HS-5 (cell line): ENCODE measurements at regions not wholly inside any gene's neighbourhood (a gene's known extent, or its start where the extent isn't known, plus 50 kb on each side); places are given as distances from the start of the nearest gene placed in this dataset.

Experiments
- DNase-seq: peaks from one replicate; pipeline ENCODE4 v3.0.0-alpha.2; 2012; ENCODE audit warnings: low read depth

DNA sequence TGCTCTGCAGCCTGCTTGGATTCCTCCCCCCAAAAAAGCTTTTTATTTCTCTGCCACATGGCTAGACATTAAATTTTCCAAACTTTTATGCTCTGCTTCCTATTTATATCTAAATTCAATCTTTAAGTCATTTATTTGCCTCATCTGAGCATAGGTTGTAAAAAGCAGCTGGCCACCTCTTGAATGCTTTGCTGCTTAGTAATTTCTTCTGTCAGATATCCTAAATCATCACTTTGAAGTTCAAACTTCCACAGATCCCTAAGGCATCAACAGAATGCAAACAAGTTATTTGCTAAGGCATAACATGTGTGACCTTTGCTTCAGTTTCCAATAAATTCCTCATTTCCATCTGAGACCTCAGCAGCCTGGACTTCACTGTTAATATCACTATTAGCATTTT lies 209.6 kb downstream of the FSCB start:
- DNase-seq = no peak

DNA sequence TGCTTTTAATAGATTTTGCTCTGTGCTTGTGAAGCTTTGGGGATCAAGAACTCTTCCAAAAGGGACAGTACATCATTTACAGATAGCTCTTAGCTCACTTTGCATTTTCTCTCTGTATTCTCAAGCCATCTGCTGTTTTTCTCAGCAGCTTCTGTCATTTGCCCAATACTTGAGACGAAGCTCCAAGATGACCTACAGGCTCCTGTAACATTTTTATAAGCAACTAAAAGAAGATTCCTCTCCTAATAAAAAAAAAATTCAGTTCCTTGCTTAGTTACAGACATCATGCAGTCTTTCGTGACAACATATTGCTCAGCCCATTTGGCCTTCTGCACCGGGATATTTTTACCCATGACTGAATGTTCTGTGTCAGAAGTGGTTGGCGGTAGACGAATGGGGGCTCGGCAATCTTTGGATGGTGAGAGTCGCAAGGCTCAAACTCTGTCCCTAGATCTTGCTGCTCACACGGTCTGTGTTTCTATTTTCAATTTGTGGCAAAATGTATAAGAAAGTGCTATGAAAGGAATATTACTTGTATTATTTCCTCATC lies 215.6 kb downstream of the FSCB start:
- DNase-seq = no peak

DNA sequence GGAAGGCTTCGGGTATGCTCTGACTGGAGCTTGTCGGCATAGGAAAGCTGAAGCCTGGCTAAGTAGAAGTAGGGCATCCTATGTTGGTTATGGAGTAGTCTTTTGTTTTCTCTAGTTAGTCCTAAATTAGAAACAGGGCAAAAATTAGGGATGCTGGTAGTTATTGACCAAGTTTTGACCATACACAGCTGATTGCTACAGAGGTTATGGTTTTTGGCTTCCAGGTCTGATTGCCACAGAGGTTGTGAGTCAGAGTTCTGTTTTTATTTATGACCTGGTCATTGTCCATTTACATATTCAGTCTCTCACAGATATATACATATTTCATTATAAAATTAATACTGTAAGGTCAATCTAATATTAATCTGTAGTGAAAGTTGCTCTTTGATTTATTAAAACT lies 219.2 kb downstream of the FSCB start:
- peak; percentile 9 for DNase-seq

DNA sequence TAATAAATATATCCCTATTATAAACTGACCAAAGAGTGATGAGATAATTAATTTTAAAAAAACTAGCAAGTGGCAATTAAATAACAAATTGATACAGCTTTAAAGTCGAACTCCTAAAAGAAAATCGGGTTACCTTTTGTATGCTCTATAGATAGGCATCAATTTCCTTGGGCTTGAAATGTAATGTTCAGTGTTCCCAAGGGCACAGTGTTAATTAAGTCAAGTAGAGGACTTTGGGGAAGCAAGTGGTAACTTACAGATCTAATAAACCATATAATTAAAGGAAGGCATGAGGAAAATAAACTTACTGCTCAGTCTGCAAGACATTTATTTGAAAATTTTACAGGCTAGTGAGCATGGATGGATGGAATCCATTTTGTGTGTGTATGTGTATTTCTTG lies 220.9 kb downstream of the FSCB start:
- DNase-seq = no peak

DNA sequence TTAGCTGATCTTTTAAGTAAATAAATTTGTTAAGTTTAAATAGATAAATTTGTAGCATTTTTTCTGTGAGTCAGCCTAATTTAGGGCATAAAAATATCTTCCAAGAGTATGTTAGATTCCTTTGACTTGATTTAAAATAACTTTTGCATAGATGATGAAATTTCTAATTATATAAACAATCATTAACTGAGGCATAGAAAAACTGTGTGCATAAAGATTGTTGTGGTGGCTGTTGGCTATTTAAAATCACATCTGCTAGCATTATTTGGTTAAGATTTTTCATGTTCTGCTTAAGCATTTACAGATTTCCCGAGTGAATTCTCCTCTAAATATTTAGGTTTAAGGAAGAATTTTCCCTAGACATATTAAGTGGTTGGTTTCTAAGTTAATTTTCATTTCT lies 223.2 kb downstream of the FSCB start:
- DNase-seq = no peak

DNA sequence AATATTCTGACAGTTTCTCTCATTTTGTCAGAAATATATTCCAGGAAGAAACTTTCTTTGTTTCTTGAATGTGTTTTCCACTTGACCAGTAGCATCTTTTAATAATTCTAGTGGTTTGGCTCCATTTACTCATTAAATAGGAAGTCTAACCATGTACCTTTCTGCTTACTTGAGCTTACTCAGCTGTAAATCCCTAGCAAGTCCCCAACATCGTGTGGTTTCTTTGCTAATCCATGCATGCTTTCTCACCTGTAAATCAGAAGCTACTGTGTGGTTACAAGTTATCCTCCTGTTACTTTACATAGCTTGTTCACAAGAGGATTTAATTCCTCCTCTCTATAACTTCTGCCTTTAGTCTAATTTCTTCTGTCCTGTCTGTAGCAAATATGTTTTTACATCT lies 227.7 kb downstream of the FSCB start:
- DNase-seq = no peak

DNA sequence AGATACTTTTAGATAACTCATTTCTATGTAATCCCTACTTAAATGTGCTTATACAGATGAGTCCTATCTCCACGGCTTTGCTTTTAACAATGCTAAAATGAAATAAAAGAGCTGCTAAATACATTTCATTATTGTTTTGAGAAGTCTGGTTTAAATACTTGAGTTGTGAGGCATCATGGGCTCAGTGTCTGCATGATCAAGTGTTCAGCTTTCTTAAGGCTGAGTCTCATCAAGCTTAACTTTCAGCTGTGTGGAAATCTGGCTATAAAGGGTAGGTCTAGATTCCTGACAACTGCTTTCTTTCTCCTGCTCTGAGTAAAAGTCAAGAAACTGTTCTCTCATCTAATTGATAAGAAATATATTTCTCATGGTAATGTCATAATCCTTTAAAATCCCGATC lies 235.4 kb downstream of the FSCB start:
- no peak for DNase-seq

DNA sequence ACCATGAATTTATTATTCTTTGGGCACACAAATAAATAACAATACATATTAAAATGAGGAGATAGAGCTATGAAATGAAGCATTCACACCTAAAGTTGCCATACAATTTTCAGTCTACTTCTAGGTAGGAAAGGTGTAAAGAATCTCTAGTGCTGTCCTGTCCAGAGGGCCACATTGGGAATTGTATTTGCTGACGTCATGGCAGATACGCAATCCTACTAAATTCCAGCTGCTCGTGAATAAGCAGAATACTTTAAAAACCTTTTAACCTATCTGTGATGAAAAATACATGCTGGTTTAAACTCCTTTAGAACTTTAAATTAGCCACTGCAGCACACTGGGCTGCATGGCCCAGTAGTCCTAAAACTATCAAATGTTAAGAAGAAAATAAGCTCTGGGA lies 236.1 kb downstream of the FSCB start:
- no peak for DNase-seq

DNA sequence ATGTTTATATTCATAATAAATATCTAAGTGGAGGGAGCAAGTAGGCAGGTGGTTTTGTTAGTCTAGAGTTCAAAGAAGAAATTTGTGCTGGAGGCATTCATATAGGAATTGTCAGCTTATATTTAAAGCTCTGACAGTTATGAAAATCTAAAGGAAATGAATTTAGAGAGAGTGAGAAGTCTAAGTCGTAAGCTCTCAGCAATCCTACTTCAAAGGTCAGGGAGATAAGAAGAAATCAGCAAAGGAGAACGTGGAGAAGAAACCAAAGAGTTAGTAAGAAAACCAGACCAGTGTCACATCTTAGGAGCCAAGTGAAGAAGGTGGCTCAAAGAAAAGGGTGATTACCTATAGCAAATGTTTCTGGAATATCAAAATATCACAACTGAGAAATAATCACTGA lies 241.8 kb downstream of the FSCB start:
- DNase-seq = no peak

DNA sequence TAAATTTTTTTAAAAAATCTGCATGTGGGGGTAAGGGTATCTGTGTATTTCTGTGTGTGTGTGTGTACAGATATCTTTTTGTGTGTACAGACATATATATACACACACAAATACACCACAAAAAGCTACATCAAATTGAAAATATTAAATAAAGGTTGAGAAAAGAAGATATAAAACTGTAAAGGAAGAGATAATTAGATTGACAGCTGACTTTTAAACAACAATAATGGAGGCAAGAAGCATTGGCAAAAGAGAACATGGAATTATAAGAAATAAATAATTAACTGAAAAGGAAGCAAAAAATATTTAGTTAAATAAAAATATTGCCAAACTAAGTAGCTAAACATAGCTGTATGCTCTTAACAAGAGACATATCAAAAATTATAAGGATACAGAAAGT lies 291.4 kb downstream of the FSCB start:
- no peak for DNase-seq

DNA sequence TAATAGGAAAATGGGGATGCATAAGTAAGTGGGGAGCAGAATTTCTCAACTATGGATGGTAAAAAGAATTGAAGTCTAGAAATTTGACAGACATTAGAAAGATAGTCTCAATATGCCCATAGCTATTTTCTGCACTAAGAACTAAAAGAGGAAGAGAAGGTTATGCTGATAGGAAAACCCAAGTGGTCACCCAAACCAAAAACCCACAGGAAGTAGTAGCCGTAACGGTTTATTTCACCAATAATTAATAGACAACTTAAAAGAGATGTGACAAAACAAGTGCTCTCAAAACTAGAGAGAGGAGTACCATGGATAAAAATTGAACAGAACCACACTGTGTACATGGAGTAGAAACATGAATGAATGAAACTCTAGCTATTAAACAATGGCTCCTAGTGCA lies 295.4 kb downstream of the FSCB start:
- DNase-seq = no peak

DNA sequence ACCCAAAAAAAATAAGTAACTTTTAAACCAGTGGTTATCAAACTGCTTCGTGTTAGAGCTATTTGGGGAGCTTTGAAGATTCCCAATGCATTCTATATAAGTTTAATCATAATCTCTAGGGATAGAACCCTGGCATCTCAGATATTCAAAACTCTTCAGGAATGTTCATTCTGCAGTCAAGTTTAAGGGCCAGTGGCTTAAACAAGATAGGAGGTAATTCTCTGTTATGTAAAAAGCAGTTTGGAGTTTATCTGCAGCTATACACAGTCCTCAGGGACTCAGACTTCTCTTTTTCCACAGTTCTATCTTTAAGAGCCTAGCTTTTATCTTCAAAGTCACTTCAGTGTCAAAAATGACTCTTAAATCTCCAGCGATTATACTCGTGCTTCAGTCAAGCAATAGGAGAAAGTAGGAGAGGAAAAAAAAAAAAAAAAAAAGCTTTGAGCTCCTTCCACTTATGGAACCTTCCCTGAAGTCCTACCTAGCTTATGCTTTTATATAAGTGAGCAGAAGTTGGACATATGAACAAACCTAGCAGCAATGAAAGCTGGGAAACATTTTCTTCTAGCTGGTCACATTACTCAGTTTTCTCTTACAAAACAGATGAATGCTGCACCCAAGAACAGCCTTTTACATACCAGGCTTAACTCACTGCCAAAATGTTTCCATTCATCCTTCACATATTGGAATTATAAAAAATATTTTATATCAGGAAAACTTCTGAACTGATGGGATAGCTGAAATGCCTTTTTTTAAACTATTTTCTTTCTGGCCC lies 302.8 kb downstream of the FSCB start:
- peak; percentile 56 for DNase-seq

DNA sequence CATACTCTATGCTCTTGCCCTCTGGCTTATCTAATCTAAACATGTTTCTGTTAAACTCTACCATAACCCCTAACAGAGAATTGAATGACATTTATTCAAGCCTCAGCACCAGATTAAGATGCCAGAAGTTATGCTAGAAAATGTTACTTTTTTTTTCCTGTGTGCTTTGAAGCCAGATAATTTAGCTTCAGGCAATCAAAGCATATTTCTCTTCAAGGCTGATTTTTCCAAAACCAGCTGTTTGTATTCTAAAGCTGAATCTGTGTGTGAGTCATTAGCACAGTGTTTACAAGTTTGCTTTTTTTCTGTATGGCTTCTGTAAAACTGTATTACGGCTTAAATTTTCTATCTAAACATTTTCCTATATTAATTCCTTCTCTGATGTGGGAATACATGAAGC lies 326.1 kb downstream of the FSCB start:
- no peak for DNase-seq

DNA sequence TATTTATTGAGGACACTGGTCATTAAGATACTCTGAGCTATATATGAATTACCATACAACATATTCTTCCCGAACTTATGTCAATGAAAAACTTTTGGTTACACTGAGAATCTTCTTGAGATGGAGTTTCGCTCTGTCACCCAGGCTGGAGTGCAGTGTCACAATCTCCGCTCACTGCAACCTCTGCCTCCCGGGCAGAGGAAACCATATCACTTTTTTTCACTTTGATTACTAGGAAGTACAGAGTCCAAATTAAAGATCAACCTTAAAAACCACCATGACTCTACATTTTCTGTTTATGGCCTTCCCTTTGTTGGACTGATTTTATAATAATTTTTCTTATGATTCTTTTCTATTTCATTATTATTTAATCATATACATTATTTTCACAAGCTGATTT lies 336.5 kb downstream of the FSCB start:
- DNase-seq = no peak

DNA sequence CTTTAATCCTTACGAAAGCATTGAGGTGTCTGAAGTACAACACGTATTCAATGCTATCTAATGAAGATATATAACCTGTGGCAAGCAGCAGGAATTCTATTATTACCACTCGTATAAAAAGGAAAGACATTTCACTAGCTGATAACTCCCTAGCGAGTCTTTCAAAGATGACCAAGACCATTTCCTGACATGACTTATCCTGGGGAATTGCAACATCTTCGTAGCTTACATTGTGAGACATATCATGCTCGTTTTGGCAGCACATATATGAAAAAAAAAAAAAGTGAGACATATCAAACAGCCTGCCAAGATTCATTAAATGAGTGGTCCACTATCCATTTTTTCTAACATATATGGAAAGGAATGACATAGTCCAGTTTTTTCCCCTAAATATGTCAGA lies 337.0 kb downstream of the FSCB start:
- peak; percentile 61 for DNase-seq

DNA sequence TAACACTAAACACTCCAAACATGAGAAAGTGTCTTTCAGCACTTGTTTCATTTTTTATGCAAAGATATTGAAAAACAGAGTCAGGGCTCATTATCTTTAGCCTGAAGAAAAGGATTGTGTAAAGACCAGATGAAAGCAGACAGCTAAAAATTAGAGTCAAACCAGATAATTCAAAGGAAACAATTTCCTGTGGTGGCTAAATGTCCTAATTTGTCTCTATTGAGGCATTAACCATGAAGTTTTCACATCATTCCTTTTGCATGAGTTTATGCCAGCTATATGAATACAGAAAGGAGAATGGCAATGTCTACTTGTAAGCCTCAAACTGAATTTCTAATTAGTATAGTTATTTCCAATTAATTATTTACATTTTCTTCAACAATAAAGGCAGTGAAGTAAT lies 338.5 kb downstream of the FSCB start:
- no peak for DNase-seq

DNA sequence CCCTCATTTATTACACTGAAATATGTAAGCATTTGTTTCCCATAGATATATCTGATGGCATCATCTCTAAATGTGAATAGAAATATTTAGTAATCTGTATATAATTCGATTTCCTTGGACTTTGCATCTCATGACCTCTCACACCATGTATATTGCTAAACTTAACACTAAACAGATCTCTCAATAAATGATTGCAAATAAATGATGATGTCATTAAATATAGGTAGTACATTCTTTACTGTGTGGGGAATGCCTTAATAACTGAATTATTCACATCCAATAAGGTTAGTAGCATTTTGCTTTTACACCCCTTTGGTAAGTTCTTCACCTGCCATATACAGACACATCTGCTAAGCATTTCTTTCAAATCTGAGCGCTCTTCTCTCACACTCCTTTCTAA lies 340.5 kb downstream of the FSCB start:
- no peak for DNase-seq

DNA sequence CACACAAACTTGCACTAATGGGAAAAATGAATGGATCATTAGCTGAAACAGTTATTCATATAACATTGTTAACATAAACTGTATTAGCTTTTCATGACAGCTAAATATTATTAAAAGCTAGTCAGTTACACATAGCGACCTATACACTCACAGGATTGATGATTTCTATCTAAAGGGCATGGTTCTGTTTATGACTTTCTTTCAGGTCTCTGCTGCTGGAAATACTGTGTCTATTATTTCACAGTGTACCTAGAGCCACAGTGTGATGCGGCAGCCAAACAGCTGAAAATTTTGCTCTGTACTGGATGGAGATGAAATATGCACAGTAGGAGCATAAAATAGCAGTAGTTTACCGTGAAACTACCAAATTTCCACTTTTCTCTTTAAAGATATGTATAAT lies 341.1 kb downstream of the FSCB start:
- no peak for DNase-seq

DNA sequence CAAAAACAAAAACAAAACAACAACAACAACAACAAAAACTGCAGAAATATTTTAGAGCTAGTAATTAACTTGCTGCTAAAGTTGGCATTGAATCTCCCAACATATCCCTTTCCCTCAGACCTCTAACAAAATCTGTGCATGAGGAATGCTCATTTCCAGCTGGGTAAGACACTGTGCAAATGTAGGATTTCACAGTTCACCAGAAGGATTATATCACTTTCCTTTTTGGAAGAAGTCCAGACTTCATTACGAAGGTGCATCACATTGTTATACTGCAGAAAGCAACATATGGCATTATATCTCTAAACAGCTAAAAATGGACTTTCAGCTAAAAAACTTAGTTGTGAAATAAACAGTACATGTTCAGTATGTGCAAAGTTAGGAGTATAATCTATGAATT lies 341.8 kb downstream of the FSCB start:
- DNase-seq = no peak

DNA sequence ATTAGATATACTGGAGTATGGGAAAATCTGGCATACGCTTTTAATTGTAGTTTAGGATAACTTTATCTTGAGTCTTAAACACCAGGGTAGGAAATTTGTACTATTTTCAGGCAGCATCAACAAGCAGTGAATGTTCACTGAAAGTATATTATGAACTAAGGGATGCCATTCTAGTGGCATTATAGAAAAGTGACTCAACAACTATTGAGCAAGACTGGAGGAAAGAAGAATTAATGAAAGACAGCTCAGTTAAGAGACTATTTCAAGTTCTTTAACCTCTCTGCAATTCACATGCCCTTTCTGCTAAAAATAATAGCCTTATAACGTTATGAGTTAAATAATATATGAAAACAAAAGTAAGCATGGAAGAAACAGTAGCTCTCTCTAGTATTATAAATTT lies 343.1 kb downstream of the FSCB start:
- DNase-seq = peak; percentile 26

DNA sequence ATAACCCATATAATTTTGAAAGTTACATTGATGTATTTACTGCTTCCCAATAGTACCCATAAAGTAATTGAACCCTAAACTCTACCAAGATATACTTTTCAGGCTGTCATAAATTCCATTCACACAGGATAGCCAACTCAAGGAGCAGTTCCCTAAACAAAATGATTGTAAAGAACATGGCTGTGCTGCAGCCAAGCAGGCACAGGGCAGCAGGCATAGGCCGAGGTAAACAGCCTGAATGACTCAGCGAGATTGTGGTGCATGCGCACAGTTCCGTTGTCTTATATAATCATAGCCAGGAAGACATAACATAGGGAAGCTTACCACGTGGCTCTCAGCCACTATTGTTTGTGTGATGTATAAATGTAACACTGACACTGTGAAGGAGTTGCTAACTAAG lies 344.9 kb downstream of the FSCB start:
- DNase-seq = no peak

DNA sequence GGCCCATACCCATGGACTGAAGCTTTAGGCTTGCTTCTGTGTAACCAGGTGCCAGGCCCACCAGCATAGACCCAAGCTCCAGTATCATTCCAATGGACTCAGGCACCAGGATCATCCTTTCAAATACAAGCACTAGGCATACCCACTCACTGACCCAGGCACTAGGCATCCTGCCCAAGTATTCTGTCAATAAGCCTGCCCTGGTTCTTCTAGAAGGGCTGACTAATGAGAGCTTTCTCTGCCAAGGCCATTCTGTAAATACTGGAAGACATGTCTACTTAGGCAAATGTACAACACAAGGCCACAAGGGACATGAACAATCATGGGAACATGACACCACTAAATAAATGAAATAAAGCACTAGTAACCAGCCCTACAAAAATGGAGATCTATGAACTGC lies 352.2 kb downstream of the FSCB start:
- no peak for DNase-seq

DNA sequence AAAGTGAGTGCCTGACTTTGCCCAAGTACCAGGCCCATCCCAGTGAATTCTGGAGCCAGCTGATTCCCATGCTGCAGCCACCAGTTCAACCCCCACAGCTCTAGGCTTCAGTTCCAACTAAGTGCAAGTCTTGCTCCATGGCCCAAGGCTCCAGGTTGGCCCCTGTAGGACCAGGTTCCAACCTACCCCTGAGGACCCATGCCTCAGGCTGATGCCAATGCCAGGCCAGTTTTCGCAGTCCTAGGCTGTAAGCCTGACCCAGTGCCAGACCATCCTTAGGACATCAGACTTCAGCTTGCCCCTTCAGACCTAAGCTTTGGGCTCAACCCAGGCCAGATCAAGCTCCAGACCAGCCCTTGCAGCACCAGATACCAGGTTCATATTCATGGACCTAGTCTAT lies 352.6 kb downstream of the FSCB start:
- no peak for DNase-seq

DNA sequence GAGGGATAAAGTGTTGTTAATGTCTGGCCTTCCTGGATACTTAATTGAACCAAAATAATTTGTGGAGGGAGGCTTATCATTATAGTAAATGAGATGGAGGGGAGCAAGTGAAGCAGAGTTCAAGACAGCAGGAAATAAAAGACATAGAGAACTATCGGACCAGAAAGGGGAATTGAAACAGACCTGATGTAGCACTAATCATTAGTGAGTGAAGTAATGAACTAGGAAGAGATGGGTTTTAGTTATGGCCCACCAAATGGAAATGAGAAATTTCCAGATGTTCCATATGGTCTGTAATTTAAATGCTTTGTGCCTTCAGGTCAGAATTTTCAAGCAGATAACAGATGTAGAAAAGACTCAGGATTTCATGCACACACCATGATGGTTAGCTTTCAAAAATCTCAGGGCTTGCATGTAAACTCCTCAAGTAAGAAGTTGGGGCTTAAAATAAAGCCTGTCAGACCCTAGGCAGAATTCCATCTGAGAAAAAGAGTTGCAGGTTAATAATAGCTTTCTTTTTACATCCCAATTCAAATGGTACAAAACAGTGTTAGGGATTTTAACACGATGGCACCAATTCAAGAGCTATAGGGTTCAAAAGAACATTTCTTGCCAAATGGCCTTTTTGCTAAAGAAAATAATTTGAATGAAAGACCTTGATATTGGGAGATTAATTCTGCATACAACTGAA lies 355.8 kb downstream of the FSCB start:
- DNase-seq = no peak
